DOHH2 (cell line): ENCODE measurements at regions not wholly inside any gene's neighbourhood (a gene's known extent, or its start where the extent isn't known, plus 50 kb on each side); places are given as distances from the start of the nearest gene placed in this dataset.

Source experiments
- CTCF ChIP-seq: fragments of 200-600 bp; sonication (generic); IDR thresholded peaks from one replicate; pipeline ENCODE4 v1.5.1; 2014; ENCODE audit warnings: antibody characterized with exemption, mild to moderate bottlenecking, low read depth, low read length; ENCODE audit not compliant: poor library complexity, severe bottlenecking
- EZH2phosphoT487 ChIP-seq: fragments of 200-600 bp; sonication (generic); IDR thresholded peaks from 2 replicates; pipeline ENCODE4 v1.6.1; 2017; ENCODE audit warnings: borderline replicate concordance, mild to moderate bottlenecking, antibody characterized with exemption, low read length, moderate library complexity, mixed read lengths

GRCh38 chr6:156616495-156616894 is 160.7 kb upstream of the ARID1B start:
- no peak for TF ChIP-seq CTCF
- no peak for TF ChIP-seq EZH2phosphoT487
